GM12878 (cell line): ENCODE measurements at regions not wholly inside any gene's neighbourhood (a gene's known extent, or its start where the extent isn't known, plus 50 kb on each side); places are given as distances from the start of the nearest gene placed in this dataset.

Experiments
- ATAC-seq: fragments of 200-7000 bp; cut with Tn5 transposase; 3 replicates; pipeline ENCODE4 v1.9.1; 2020; ENCODE audit warnings: mild to moderate bottlenecking, moderate library complexity
- BruUV-seq: library from RNA; stranded (reverse); fragments of 400-500 nt; replicated peaks from 2 replicates; lab custom pipeline; 2021; lab: Mats Ljungman, UMichigan
- CTCF ChIA-PET: fragments of 300-600 bp; sonication (Branson Sonifier 250); formaldehyde crosslinking; extraction: SDS; loops from one replicate; lab custom pipeline; 2021; ENCODE audit warnings: inconsistent platforms; lab: Yijun Ruan, JAX
- POLR2A ChIA-PET: fragments of 350-600 bp; formaldehyde crosslinking; extraction: SDS; loops from one replicate; lab custom pipeline; 2021; ENCODE audit warnings: inconsistent platforms; lab: Charles Lee
- RAD21 ChIA-PET: fragments of 300-600 bp; sonication (Branson Sonifier 250); formaldehyde crosslinking; loops from one replicate; lab custom pipeline; 2023; ENCODE audit warnings: antibody characterized with exemption; ENCODE audit not compliant: unreplicated experiment; lab: Charles Lee
- SMC1A ChIA-PET: fragments of 300-600 bp; sonication (Branson Sonifier 250); formaldehyde crosslinking; loops from one replicate; lab custom pipeline; 2023; ENCODE audit not compliant: unreplicated experiment, uncharacterized antibody; lab: Charles Lee
- DNase-seq: peaks from one replicate; pipeline ENCODE4 v3.0.0-alpha.2; 2011; ENCODE audit warnings: low read depth, low spot score
- FAIRE-seq: peaks from 3 replicates; lab custom pipeline; 2011; peaks lifted over from hg19 to GRCh38; lab: Jason Lieb, UNC
- H2AFZ ChIP-seq: 2 replicates; pipeline ENCODE4 v1.6.0; 2011; ENCODE audit warnings: low read depth, low read length, control low read depth; ENCODE audit not compliant: control insufficient read depth
- H3K27ac ChIP-seq: 2 replicates; pipeline ENCODE4 v1.5.1; 2011; ENCODE audit warnings: control low read depth; ENCODE audit not compliant: control insufficient read depth, insufficient read depth
- H3K27me3 ChIP-seq, 2 experiments: replicated peaks in 1 of 2; 2 replicates each; pipeline versions ENCODE4 v1.6.0 to v1.6.1; 2011; ENCODE audit warnings: low read length in 1 of 2; ENCODE audit not compliant: control insufficient read depth in 2 of 2, insufficient read depth in 2 of 2
- H3K36me3 ChIP-seq, 2 experiments: 2 replicates each; pipeline ENCODE4 v1.5.1; 2011; ENCODE audit warnings: low read length in 1 of 2; ENCODE audit not compliant: control insufficient read depth in 2 of 2, insufficient read depth in 2 of 2
- H3K4me1 ChIP-seq: 2 replicates; pipeline ENCODE4 v1.6.1; 2011; ENCODE audit warnings: mild to moderate bottlenecking, low read length, moderate library complexity, mixed read lengths; ENCODE audit not compliant: control insufficient read depth, insufficient read depth
- H3K4me2 ChIP-seq: 2 replicates; pipeline ENCODE4 v1.6.0; 2011; ENCODE audit warnings: control low read depth; ENCODE audit not compliant: control insufficient read depth, insufficient read depth
- H3K4me3 ChIP-seq: fragments of 200-600 bp; sonication (generic); 2 replicates; pipeline ENCODE4 v1.5.1; 2016
- H3K79me2 ChIP-seq: 2 replicates; pipeline ENCODE4 v1.6.0; 2011; ENCODE audit warnings: low read length; ENCODE audit not compliant: control insufficient read depth, insufficient read depth
- H3K9ac ChIP-seq: 2 replicates; pipeline ENCODE4 v1.8.0; 2011; ENCODE audit warnings: low read length, control low read depth, mixed read lengths; ENCODE audit not compliant: control insufficient read depth, insufficient read depth
- H3K9me3 ChIP-seq: replicated peaks from 3 replicates; pipeline ENCODE4 v1.5.1; 2011; ENCODE audit warnings: mild to moderate bottlenecking, low read length; ENCODE audit not compliant: control insufficient read depth, insufficient read depth
- H4K20me1 ChIP-seq: 2 replicates; pipeline ENCODE4 v1.6.0; 2011; ENCODE audit not compliant: control insufficient read depth, insufficient read depth
- BCLAF1 ChIP-seq: fragments of 450-650 bp; IDR thresholded peaks from 2 replicates; pipeline ENCODE4 v1.6.1; 2017; ENCODE audit warnings: antibody characterized with exemption, mild to moderate bottlenecking, moderate library complexity
- CBX5 ChIP-seq: sonication (generic); IDR thresholded peaks from 2 replicates; pipeline ENCODE4 v1.6.1; 2016; ENCODE audit warnings: low read depth, moderate library complexity, mild to moderate bottlenecking, inconsistent platforms
- CHD4 ChIP-seq: fragments of 200-600 bp; sonication (generic); IDR thresholded peaks from 2 replicates; pipeline ENCODE4 v1.6.1; 2016; ENCODE audit warnings: mild to moderate bottlenecking
- E2F8 ChIP-seq: fragments of 450-650 bp; IDR thresholded peaks from 2 replicates; pipeline ENCODE4 v1.6.1; 2018; ENCODE audit warnings: mild to moderate bottlenecking, low read depth, moderate library complexity; ENCODE audit not compliant: partially characterized antibody
- ESRRA ChIP-seq: IDR thresholded peaks from 2 replicates; pipeline ENCODE4 v1.6.1; 2012; ENCODE audit warnings: mild to moderate bottlenecking, low read length, improper control_type of control experiment
- IKZF2 ChIP-seq, 2 experiments: fragments of 450-650 bp; IDR thresholded peaks; 2 replicates each; pipeline ENCODE4 v1.6.1; 2017; ENCODE audit warnings: mild to moderate bottlenecking in 2 of 2, moderate library complexity in 2 of 2
- IRF5 ChIP-seq: fragments of 450-650 bp; IDR thresholded peaks from 2 replicates; pipeline ENCODE4 v1.6.1; 2017; ENCODE audit warnings: borderline replicate concordance
- JUND ChIP-seq: IDR thresholded peaks from 2 replicates; pipeline ENCODE4 v1.6.1; 2012; ENCODE audit warnings: low read depth, mild to moderate bottlenecking, low read length, improper control_type of control experiment, moderate library complexity
- MXI1 ChIP-seq: fragments of 150-350 bp; IDR thresholded peaks from 2 replicates; pipeline ENCODE4 v1.6.1; 2011; ENCODE audit warnings: low read depth, mild to moderate bottlenecking, inconsistent platforms, low read length, improper control_type of control experiment
- NR2C2 ChIP-seq: IDR thresholded peaks from 2 replicates; pipeline ENCODE4 v1.6.1; 2011; ENCODE audit warnings: borderline replicate concordance, low read depth; ENCODE audit not compliant: control insufficient read depth, insufficient read length
- RAD21 ChIP-seq: IDR thresholded peaks from 2 replicates; pipeline ENCODE4 v1.6.1; 2011; ENCODE audit warnings: mild to moderate bottlenecking, low read depth, low read length, moderate library complexity; ENCODE audit not compliant: insufficient read depth
- RBBP5 ChIP-seq: fragments of 200-600 bp; sonication (generic); conservative IDR thresholded peaks from 2 replicates; pipeline ENCODE4 v1.6.1; 2016
- RFX5 ChIP-seq: IDR thresholded peaks from 2 replicates; pipeline ENCODE4 v1.6.1; 2011; ENCODE audit warnings: low read depth, low read length, improper control_type of control experiment
- SIN3A ChIP-seq: IDR thresholded peaks from 2 replicates; pipeline ENCODE4 v1.6.1; 2012; ENCODE audit warnings: low read depth, low read length, improper control_type of control experiment
- SMAD5 ChIP-seq: IDR thresholded peaks from 2 replicates; pipeline ENCODE4 v1.6.1; 2016; ENCODE audit warnings: antibody characterized with exemption, low read depth
- SREBF1 ChIP-seq: IDR thresholded peaks from 2 replicates; pipeline ENCODE4 v1.6.1; 2012; ENCODE audit warnings: mild to moderate bottlenecking, low read length
- USF2 ChIP-seq: IDR thresholded peaks from 2 replicates; pipeline ENCODE4 v1.6.1; 2011; ENCODE audit warnings: low read depth, low read length, improper control_type of control experiment, borderline replicate concordance
- ZNF207 ChIP-seq: fragments of 450-650 bp; IDR thresholded peaks from 2 replicates; pipeline ENCODE4 v1.6.1; 2014; ENCODE audit warnings: antibody characterized with exemption, mild to moderate bottlenecking, borderline replicate concordance
- WGBS: methylation state at CpG from one replicate; pipeline ENCODE4 v1.1.6; 2016; ENCODE audit warnings: low lambda C conversion rate; ENCODE audit not compliant: insufficient replicate concordance, insufficient coverage; ENCODE audit errors: missing lambda C conversion rate; 5-methylcytosine and 5-hydroxymethylcytosine counted together
- in situ Hi-C: fragments of 300-500 bp; cut with MboI; formaldehyde crosslinking; loops from 9 replicates; pipeline ENCODE4 v1.14.3; 2018; ENCODE audit warnings: mixed read lengths
- intact Hi-C: fragments of 100-400 bp; cut with micrococcal nuclease; formaldehyde crosslinking; loops from one replicate; pipeline ENCODE4 v1.14.2; 2022; ENCODE audit not compliant: unreplicated experiment

- RAD21 ChIA-PET = no interaction called here
- SMC1A ChIA-PET = interaction anchor here (0.7 kb wide), 1 partner anchor 387 kb away, joined by 3 read pairs; no protein-coding TSS in a partner anchor
- Histone ChIP-seq H3K9ac (no peak overlapping the region), H3K4me3 (no peak overlapping the region), H2AFZ (no peak overlapping the region), H3K79me2 (no peaks in the 10 kb centered on the region), H4K20me1 (no peaks in the 10 kb centered on the region), H3K27me3 (no peaks in the 10 kb centered on the region; a peak in 1 of 4 replicates), H3K27ac (no peak overlapping the region), H3K4me1 (no peaks in the 10 kb centered on the region), H3K4me2 (no peak overlapping the region), H3K9me3 (no peaks in the 10 kb centered on the region), H3K36me3 (no peaks in the 10 kb centered on the region)
- no TSS peak for BruUV-seq
- 66% methylated on average over 4 of the region's 4 CpGs for WGBS
- intact Hi-C loops = no loop called here
- in situ Hi-C loops = no loop called here
- POLR2A ChIA-PET = no interaction called here
- CTCF ChIA-PET = no interaction called here
- ATAC-seq (no peak), FAIRE-seq (no peak), DNase-seq (no peak)
- TF ChIP-seq SIN3A = no peak
- TF ChIP-seq JUND = no peak
- TF ChIP-seq RAD21 = no peak
- TF ChIP-seq RBBP5 = no peak
- TF ChIP-seq IRF5 = no peak
- TF ChIP-seq SMAD5 = no peak
- TF ChIP-seq USF2 = no peak
- no peak for TF ChIP-seq MXI1
- no peak for TF ChIP-seq IKZF2 (IDR thresholded peaks at IDR 0.05)
- no peak for TF ChIP-seq E2F8
- no peak for TF ChIP-seq NR2C2
- no peak for TF ChIP-seq ZNF207
- no peak for TF ChIP-seq CBX5
- no peak for TF ChIP-seq RFX5
- no peak for TF ChIP-seq CHD4
- TF ChIP-seq BCLAF1 = no peak
- TF ChIP-seq ESRRA = no peak
- no peak for TF ChIP-seq SREBF1
These were observed 171.9 kb upstream of the FHL2 start for GRCh38 chr2:105570757-105571156.
